Large intestine (tissue), 3 donors: ENCODE measurements at regions not wholly inside any gene's neighbourhood (a gene's known extent, or its start where the extent isn't known, plus 50 kb on each side); places are given as distances from the start of the nearest gene placed in this dataset.

Experiments used
- DNase-seq, 2 donors: peaks; one replicate each; pipeline versions ENCODE4 v3.0.0 to v3.0.0-alpha.2; 2013
- H3K27ac ChIP-seq: one replicate; pipeline ENCODE4 v1.5.1; 2013; ENCODE audit warnings: low read length
- H3K27me3 ChIP-seq: 2 replicates; pipeline ENCODE4 v1.6.1; 2013; ENCODE audit warnings: low read length; ENCODE audit not compliant: control insufficient read depth, insufficient read depth
- H3K36me3 ChIP-seq: 2 replicates; pipeline ENCODE4 v1.6.1; 2013; ENCODE audit warnings: low read length; ENCODE audit not compliant: control insufficient read depth, insufficient read depth
- H3K4me1 ChIP-seq: one replicate; pipeline ENCODE4 v1.6.1; 2013; ENCODE audit warnings: low read length; ENCODE audit not compliant: control insufficient read depth, insufficient read depth
- H3K4me3 ChIP-seq: one replicate; pipeline ENCODE4 v1.5.1; 2013; ENCODE audit warnings: low read length
- H3K9me3 ChIP-seq: one replicate; pipeline ENCODE4 v1.6.1; 2013; ENCODE audit warnings: mild to moderate bottlenecking, low read depth, low read length, moderate library complexity; ENCODE audit not compliant: control insufficient read depth
- WGBS: methylation state at CpG from one replicate; pipeline ENCODE4 v1.1.5; 2013; ENCODE audit warnings: low lambda C conversion rate; ENCODE audit not compliant: insufficient coverage; 5-methylcytosine and 5-hydroxymethylcytosine counted together

DNA sequence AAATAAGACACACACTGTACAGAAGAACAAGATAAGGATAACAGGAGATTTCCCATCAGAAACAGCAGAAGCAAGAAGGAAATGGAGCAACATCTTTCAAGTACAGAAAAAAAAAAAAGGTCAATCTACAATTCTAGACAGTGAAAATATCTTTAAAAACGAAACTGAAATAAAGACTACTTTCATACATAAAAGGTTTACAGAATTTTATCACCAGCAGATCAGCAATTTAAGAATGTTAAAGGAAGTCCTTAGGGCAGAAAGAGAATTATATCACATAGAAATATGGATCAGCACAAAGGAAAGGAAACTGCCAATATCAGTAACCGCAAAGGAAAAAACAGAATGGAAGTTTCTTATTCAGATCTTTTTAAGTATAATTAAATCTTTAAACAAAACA is 931.0 kb downstream of the EPHA4 start:
- no peak for DNase-seq
- no peak overlapping the region for H3K4me3 ChIP-seq
- no peak overlapping the region for H3K27ac ChIP-seq
- no peaks in the 10 kb centered on the region for H3K9me3 ChIP-seq
- 72% methylated on average over 2 of the region's 2 CpGs for WGBS
- no peaks in the 10 kb centered on the region for H3K27me3 ChIP-seq
- no peaks in the 10 kb centered on the region for H3K36me3 ChIP-seq
- H3K4me1 ChIP-seq: no peaks in the 10 kb centered on the region

DNA sequence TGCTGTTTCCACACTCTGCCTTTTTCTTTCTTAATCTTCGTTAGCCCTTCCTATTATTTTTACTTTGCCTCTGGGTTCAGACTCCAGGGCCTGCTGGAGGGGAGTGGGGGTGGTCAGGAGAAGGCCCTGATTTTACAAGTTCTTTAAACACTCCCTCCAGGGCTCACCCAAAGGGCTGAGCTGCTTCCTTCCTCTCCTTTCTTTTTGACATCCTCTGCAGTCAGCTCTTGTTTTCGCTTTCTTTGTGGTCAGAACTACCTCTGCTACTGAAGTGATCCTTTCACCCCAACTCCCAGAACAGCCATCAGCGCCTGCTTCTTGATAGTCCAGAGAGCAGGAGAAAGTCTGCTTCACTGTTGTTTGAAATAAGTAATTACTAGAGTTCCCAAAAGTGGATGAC is 925.7 kb downstream of the EPHA4 start:
- H3K4me1 ChIP-seq: no peaks in the 10 kb centered on the region
- no peaks in the 10 kb centered on the region for H3K9me3 ChIP-seq
- H3K4me3 ChIP-seq: no peak overlapping the region
- no peaks in the 10 kb centered on the region for H3K27me3 ChIP-seq
- 100% methylated on average over 1 of the region's 3 CpGs for WGBS
- DNase-seq: no peak
- no peak overlapping the region for H3K27ac ChIP-seq
- H3K36me3 ChIP-seq: no peaks in the 10 kb centered on the region

- Histone ChIP-seq H3K9me3 (no peaks in the 10 kb centered on the region), H3K27me3 (no peaks in the 10 kb centered on the region), H3K4me1 (no peaks in the 10 kb centered on the region), H3K27ac (no peak overlapping the region), H3K4me3 (no peak overlapping the region), H3K36me3 (no peaks in the 10 kb centered on the region)
- WGBS: no CpG with 5 or more reads among the region's 2 CpGs
- no peak for DNase-seq
These were observed 923.5 kb downstream of the EPHA4 start for GRCh38 chr2:220648628-220649027.

DNA sequence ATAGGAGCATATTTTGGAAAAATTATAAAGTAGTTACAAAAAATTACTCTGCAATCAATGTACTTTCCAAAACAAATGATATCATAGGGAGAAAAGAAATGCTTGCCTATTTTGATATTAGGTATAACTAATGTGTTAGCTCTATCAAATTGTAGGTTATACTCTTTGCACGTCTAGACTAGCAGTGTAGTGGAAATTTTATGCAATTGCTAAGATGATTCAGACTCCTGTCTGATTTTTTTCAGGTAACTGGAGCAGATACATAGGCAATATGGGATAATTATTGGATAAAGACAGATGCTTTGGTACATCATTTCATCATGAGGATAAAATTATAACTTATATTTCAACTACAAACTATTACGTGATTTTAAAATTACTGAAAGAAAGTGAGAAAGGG is 918.3 kb downstream of the EPHA4 start:
- Histone ChIP-seq H3K9me3 (no peaks in the 10 kb centered on the region), H3K27me3 (no peaks in the 10 kb centered on the region), H3K4me3 (no peak overlapping the region), H3K36me3 (no peaks in the 10 kb centered on the region), H3K4me1 (no peaks in the 10 kb centered on the region), H3K27ac (no peak overlapping the region)
- DNase-seq: no peak
- WGBS: 100% methylated on average over 2 of the region's 2 CpGs

DNA sequence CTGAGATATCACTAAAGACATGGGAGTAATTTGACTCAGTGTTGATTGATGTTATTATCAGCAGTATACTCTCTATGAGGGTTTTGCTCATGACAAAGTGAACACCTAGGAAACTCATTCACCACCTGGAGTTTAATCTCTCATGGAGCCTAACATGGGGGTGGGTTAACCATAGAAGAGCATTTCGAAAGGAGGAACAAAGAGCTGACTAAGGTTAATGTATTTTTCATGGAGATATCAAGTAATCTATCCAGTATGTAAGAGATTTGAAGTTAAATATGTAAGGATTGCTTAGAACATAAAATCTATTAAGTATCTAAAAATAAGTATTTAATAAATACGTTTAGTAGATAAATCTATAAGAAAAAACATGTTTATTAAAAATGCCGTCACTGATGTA is 917.8 kb downstream of the EPHA4 start:
- no peak for DNase-seq
- Histone ChIP-seq H3K9me3 (no peaks in the 10 kb centered on the region), H3K27me3 (no peaks in the 10 kb centered on the region), H3K4me3 (no peak overlapping the region), H3K27ac (no peak overlapping the region), H3K36me3 (no peaks in the 10 kb centered on the region), H3K4me1 (no peaks in the 10 kb centered on the region)
- 100% methylated on average over 2 of the region's 3 CpGs for WGBS

DNA sequence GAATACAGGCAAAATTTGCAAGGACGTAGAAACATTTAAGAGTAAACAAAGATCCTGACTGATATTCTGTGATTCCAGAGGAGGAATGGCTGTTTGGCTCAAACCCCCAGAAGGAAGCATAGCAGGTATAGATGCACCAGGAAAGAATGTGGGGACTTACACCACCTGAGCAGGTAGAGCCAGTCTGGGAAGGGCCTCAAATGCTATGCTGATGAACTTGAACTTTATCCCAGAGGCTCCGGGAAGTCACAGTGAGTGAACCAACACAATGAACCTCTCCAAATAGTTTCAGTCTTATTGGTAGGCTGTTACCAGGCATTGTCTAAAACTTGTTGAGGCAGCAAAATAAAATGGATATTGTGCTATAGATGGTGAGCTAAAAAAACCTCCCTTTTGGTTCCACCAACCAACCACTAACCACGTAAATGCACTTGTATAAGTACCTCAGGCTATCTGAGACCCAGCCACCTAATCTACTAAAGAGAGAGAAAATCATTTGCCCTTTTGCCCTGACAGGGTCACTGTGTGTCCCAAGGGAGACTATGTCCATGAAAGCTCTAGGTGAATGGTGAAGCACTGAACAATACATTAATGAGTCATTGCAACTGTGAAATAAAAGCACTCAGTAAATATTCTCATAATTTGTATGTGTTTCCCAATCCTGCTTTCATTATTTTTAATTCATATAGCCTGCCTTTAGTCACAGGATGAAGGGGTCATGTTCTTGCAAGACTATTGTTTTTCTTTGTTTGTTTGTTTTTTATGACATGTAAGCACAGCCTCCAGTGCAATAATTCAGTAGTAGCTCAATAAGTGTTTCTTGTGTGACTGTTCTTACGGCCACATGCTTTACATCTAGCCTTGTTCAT is 911.6 kb downstream of the EPHA4 start:
- Histone ChIP-seq H3K27ac (no peak overlapping the region), H3K4me3 (no peak overlapping the region), H3K9me3 (no peaks in the 10 kb centered on the region), H3K27me3 (no peaks in the 10 kb centered on the region), H3K4me1 (no peaks in the 10 kb centered on the region), H3K36me3 (no peaks in the 10 kb centered on the region)
- peak; percentile 6 to 44 for DNase-seq
- WGBS: 69% methylated on average over 3 of the region's 4 CpGs

DNA sequence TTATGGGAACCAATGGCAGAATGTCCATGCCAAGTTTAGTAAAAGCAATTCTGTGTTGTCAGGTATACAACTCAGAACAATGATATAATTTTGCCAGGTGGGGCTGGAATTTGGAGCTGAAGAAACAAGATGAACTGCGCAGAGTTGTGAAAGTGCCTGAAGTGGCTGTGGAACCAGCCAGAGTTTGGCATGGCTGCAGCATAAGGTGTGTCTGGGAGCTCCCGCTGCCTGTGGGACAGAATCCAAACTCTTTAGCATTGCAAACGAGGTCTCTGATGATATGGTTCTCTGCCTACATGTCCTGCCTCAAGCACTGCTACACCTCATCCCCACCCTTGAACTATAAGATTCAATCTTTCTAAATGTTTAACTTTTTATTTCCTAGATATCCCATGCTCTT is 909.7 kb downstream of the EPHA4 start:
- no CpG with 5 or more reads among the region's 3 CpGs for WGBS
- no peaks in the 10 kb centered on the region for H3K27me3 ChIP-seq

DNA sequence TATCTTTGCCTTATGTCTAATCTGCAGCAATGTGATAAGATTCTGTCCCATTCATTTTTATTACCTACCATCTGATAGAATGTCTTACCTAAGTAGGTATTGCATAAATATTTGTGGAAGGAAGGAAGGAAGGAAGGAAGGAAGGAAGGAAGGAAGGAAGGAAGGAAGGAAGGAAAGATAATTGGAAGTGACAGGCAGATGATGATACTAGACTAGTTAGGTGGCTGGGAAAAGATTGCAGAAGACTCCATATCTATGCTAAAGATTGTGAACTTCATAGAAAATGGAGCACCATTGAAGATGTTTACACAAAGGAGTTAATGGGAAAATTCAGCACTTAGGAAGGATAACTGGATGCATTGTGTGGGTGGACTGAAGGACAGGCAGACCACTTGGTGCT is 909.0 kb downstream of the EPHA4 start:
- Histone ChIP-seq H3K36me3 (no peaks in the 10 kb centered on the region), H3K4me1 (no peaks in the 10 kb centered on the region), H3K4me3 (no peak overlapping the region), H3K27me3 (no peaks in the 10 kb centered on the region), H3K9me3 (no peaks in the 10 kb centered on the region), H3K27ac (no peak overlapping the region)
- DNase-seq: no peak

More for the DNA sequence above, 909.7 kb downstream of the EPHA4 start:
- H3K4me3 ChIP-seq: no peak overlapping the region
- H3K4me1 ChIP-seq: no peaks in the 10 kb centered on the region
- no peaks in the 10 kb centered on the region for H3K9me3 ChIP-seq
- H3K36me3 ChIP-seq: no peaks in the 10 kb centered on the region
- no peak for DNase-seq
- H3K27ac ChIP-seq: no peak overlapping the region

DNA sequence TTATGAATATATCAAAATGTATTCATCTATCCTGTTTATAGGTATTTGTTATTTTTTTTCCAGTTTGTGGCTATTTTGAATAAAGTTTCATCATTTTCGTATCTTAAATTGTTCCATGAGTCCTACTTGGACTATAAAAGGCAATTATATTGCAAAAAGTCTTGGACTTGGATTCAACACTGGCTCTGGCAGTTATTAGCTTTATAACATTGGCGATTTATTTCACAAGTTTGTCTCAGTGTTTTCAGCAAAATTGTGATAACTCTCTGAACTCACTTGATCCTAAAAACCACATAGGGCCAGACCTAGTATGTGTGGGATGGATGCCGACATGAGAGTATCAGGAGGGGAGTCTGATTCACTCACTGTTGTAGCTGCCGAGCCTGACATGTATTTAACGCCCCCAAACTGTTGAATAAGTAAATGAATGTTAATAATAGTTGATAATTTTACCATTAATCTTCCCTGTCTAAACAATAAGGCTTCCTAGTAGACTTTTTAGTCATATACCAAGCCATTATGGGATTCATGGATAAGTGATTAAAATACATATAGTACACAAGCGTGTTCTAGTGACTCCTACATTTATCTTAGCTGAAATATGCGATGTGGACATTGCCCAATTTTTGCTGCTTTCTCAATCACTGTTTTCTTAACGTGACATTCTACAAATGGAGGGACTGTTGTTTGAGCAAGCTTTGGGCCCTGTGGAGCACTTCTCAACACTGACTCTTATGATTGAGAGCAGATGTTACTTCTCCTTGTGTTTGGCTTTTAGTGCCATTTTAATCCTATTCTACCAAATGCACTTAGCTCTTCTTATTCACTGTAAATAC is 907.6 kb downstream of the EPHA4 start:
- Histone ChIP-seq H3K9me3 (peaks cover 4% of the 10 kb centered on the region), H3K36me3 (no peaks in the 10 kb centered on the region), H3K27ac (no peak overlapping the region), H3K4me1 (no peaks in the 10 kb centered on the region), H3K4me3 (no peak overlapping the region), H3K27me3 (no peaks in the 10 kb centered on the region)
- no peak for DNase-seq
- WGBS: 100% methylated on average over 1 of the region's 8 CpGs

GRCh38 chr2:220665108-220665471 is 907.0 kb downstream of the EPHA4 start:
- Histone ChIP-seq H3K36me3 (no peaks in the 10 kb centered on the region), H3K9me3 (peaks cover 4% of the 10 kb centered on the region)
- WGBS: no CpG with 5 or more reads among the region's 3 CpGs

More at GRCh38 chr2:220665108-220665471, 907.0 kb downstream of the EPHA4 start:
- Histone ChIP-seq H3K4me1 (no peaks in the 10 kb centered on the region), H3K27ac (no peak overlapping the region), H3K27me3 (no peaks in the 10 kb centered on the region), H3K4me3 (no peak overlapping the region)
- no peak for DNase-seq
